Kidney epithelial cell (primary cell): ENCODE measurements at regions not wholly inside any gene's neighbourhood (a gene's known extent, or its start where the extent isn't known, plus 50 kb on each side); places are given as distances from the start of the nearest gene placed in this dataset.

ENCODE experiments used
- DNase-seq: peaks from one replicate; pipeline ENCODE4 v3.0.0-alpha.2; 2010; ENCODE audit warnings: low read depth
- H3K27me3 ChIP-seq: 2 replicates; pipeline ENCODE4 v1.6.0; 2011; ENCODE audit warnings: low read length; ENCODE audit not compliant: control insufficient read depth, insufficient read depth
- H3K36me3 ChIP-seq: 2 replicates; pipeline ENCODE4 v1.5.1; 2011; ENCODE audit warnings: low read length; ENCODE audit not compliant: control insufficient read depth, insufficient read depth
- H3K4me3 ChIP-seq: 2 replicates; pipeline ENCODE4 v1.5.1; 2011; ENCODE audit warnings: low read depth, mild to moderate bottlenecking, control low read depth, low read length
- TF ChIP-seq, protein P1 (sequence below): IDR thresholded peaks from 2 replicates; pipeline ENCODE4 v1.5.1; 2011; ENCODE audit warnings: mild to moderate bottlenecking, moderate library complexity, low read length, control low read depth, inconsistent platforms; ENCODE audit not compliant: insufficient read depth, poor library complexity, severe bottlenecking

DNA sequence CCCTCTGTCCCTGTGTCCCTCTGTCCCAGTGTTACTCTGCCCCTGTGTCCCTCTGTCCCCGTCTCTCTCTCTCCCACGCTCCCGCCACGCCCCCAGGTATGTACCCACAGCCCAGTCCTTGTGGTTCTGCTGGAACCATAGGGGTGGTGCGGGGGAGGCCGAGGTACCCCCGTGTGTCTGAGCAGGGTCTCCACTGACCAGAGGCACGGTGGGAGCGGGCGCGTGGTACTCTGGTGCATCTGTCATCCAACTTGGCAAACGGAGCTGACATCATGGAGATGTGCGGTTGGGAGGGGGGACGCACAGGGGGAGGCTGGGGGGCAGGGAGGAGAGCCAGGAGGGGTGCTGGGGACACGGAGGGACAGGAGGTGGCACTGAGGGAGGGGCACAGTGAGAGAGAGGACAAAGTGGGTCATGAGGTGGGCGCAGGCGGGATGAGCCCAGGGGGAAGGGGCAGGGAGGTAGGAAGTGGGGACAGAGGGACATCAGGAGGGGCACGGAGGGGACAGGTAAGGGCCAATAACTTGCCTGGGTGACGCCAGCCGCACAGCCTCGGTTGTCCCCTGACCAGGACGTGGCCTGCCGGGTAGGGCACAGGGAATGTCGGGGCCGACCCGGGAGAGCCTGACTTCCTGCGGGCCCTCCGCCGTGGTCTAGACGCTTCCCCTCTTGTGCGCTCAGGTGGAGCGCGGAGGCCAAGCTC, 163.6 kb upstream of the PDE10A start:
- DNase-seq: no peak
- H3K4me3 ChIP-seq: no peak overlapping the region
- TF ChIP-seq, protein P1, sequence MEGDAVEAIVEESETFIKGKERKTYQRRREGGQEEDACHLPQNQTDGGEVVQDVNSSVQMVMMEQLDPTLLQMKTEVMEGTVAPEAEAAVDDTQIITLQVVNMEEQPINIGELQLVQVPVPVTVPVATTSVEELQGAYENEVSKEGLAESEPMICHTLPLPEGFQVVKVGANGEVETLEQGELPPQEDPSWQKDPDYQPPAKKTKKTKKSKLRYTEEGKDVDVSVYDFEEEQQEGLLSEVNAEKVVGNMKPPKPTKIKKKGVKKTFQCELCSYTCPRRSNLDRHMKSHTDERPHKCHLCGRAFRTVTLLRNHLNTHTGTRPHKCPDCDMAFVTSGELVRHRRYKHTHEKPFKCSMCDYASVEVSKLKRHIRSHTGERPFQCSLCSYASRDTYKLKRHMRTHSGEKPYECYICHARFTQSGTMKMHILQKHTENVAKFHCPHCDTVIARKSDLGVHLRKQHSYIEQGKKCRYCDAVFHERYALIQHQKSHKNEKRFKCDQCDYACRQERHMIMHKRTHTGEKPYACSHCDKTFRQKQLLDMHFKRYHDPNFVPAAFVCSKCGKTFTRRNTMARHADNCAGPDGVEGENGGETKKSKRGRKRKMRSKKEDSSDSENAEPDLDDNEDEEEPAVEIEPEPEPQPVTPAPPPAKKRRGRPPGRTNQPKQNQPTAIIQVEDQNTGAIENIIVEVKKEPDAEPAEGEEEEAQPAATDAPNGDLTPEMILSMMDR: no peak
- H3K36me3 ChIP-seq: no peaks in the 10 kb centered on the region
- H3K27me3 ChIP-seq: no peaks in the 10 kb centered on the region

DNA sequence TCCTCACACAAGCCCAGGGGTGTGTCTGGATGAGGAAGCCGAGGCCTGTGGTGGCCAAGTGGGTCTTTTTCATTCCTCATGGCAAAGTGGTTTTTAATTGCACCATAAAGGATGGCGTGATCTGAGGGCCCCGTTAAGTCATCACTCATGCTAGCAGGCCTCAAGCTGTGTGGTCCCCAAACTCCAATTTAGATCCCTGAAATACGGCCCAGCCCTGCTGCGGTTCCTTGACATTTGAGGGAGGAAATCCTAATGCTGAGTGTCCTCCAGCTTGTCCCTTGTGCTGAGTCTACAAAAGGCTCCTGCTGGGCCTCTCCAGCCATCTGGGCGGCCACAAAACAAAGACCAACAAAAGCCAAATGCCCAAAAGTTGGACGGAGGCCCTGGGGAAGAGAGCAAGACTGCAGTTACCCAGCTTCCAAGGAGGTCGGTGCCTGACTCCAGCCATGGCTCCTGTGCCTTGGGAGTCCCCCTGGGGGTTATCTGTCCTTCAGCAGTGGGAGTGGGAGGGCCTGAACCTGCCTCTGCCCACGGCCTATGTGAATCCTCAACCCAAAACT, 162.3 kb upstream of the PDE10A start:
- Histone ChIP-seq H3K27me3 (no peaks in the 10 kb centered on the region), H3K4me3 (no peak overlapping the region), H3K36me3 (no peaks in the 10 kb centered on the region)
- TF ChIP-seq, protein P1: no peak
- no peak for DNase-seq

DNA sequence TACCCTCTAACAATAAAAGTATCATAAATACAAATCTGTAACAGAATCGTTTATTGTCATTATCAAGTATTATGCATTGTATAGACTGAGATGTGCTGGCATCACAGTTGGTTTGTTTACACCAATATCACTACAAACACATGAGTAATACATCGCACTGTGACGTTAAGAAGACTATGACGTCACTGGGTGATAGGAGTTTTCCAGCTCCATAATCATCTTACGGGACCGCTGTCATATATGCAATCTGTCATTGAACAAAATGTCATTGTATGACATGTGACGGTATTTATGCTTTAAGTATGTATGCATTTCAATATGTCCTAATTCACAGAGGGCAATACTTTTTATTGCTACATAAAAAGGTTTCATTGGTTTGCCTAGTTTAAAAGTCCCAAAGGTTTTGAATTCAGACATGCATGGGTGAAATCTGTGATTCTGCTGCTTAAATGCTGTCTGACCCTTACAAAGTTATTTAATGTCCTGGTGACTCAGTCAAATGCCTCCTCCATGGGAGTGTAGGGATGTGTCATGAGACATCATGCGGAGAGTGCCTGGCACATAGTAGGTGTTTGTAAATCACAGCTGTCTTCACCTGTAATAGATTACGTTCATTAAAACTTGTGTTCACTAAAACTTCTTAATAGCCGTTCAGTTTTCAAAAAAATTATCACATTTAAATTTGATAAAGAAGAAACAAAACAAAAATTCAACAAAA, 160.7 kb upstream of the PDE10A start:
- Histone ChIP-seq H3K27me3 (peaks cover 4% of the 10 kb centered on the region), H3K4me3 (no peak overlapping the region), H3K36me3 (no peaks in the 10 kb centered on the region)
- TF ChIP-seq, protein P1: no peak
- DNase-seq: peak; percentile 28

DNA sequence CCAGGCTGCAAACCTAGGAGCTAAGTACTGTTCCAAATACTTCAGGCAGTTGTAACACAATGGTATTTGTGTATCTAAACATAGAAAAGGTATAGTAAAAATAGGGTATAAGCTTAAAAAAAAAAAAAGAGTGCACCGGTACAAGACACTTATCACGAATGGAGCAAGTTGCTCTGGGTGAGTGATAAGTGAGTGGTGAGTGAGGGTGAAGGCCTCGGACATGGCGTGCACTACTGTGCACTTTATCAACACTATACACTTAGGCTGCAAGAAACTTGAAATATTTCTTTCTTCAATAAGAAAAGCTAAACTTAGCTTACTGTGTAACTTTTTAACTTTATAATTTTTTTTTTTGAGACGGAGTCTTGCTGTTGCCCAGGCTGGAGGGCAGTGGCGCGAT, 159.5 kb upstream of the PDE10A start:
- H3K4me3 ChIP-seq: no peak overlapping the region

DNA sequence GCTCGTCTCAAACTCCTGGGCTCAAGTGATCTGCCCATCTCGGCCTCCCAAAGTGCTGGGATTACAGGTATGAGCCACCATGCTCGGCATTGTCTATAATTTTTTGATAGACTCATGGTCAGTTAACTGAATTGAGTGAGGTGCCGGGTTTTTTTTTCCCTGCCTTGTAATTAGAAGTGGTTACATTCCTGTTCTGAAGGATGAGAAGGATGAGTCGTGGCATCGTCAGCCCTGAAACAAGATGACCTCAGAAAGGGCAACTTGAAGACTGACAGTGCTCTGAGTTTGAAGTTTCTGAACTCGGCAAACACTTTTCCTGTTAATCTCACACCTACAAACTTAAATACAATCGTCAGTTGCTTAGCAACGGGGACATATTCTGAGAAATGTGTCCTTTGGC, 158.7 kb upstream of the PDE10A start:
- DNase-seq: peak; percentile 61
- H3K27me3 ChIP-seq: peaks cover 7% of the 10 kb centered on the region
- no peaks in the 10 kb centered on the region for H3K36me3 ChIP-seq
- TF ChIP-seq, protein P1: no peak
- H3K4me3 ChIP-seq: no peak overlapping the region

More for the DNA sequence above, 159.5 kb upstream of the PDE10A start:
- Histone ChIP-seq H3K36me3 (no peaks in the 10 kb centered on the region), H3K27me3 (peaks cover 4% of the 10 kb centered on the region)
- DNase-seq: no peak
- TF ChIP-seq, protein P1: no peak
